H1 (cell line): ENCODE measurements at regions not wholly inside any gene's neighbourhood (a gene's known extent, or its start where the extent isn't known, plus 50 kb on each side); places are given as distances from the start of the nearest gene placed in this dataset.

Experiments used
- BACH1 ChIP-seq: IDR thresholded peaks from 2 replicates; pipeline ENCODE4 v1.6.1; 2012; ENCODE audit warnings: low read length, improper control_type of control experiment
- CBX5 ChIP-seq: fragments of 300-800, 300-1000 bp; sonication (generic); IDR thresholded peaks from 2 replicates; pipeline ENCODE4 v1.7.1; 2016; ENCODE audit warnings: antibody characterized with exemption, low read length, low read depth
- CBX8 ChIP-seq: fragments of 300-800, 300-1000 bp; sonication (generic); IDR thresholded peaks from 2 replicates; pipeline ENCODE4 v1.7.1; 2016; ENCODE audit warnings: low read depth, low read length, borderline replicate concordance
- CHD1 ChIP-seq: IDR thresholded peaks from 2 replicates; pipeline ENCODE4 v1.6.1; 2012; ENCODE audit warnings: low read depth, low read length, improper control_type of control experiment
- CHD2 ChIP-seq: IDR thresholded peaks from 2 replicates; pipeline ENCODE4 v1.6.1; 2012; ENCODE audit warnings: low read length, improper control_type of control experiment
- FOSL1 ChIP-seq: IDR thresholded peaks from 2 replicates; pipeline ENCODE4 v1.6.1; 2011; ENCODE audit warnings: mild to moderate bottlenecking, low read depth, low read length, moderate library complexity; ENCODE audit not compliant: insufficient read depth
- HDAC6 ChIP-seq: IDR thresholded peaks from one replicate; pipeline ENCODE4 v1.7.1; 2012; ENCODE audit warnings: low read depth, mild to moderate bottlenecking, inconsistent platforms, low read length, moderate library complexity
- KDM4A ChIP-seq: IDR thresholded peaks from one replicate; pipeline ENCODE4 v1.7.1; 2012; ENCODE audit warnings: low read depth, mild to moderate bottlenecking, moderate library complexity, low read length, inconsistent platforms; ENCODE audit not compliant: severe bottlenecking
- NRF1 ChIP-seq: IDR thresholded peaks from 2 replicates; pipeline ENCODE4 v1.6.1; 2011; ENCODE audit warnings: mild to moderate bottlenecking, low read depth, low read length, improper control_type of control experiment
- POU5F1 ChIP-seq: IDR thresholded peaks from 2 replicates; pipeline ENCODE4 v1.6.1; 2011; ENCODE audit warnings: low read depth, mild to moderate bottlenecking, low read length, moderate library complexity
- SIRT6 ChIP-seq: IDR thresholded peaks from one replicate; pipeline ENCODE4 v1.7.1; 2012; ENCODE audit warnings: low read length, inconsistent platforms
- TAF7 ChIP-seq: optimal IDR thresholded peaks from 2 replicates; pipeline ENCODE3; 2011; ENCODE audit warnings: low read depth, mild to moderate bottlenecking, inconsistent platforms, low read length, moderate library complexity, borderline replicate concordance
- YY1 ChIP-seq: IDR thresholded peaks from 2 replicates; pipeline ENCODE4 v1.6.1; 2011; ENCODE audit warnings: low read depth, mild to moderate bottlenecking, low read length
- TF ChIP-seq, protein P1 (sequence below), 3 experiments: IDR thresholded peaks; 1 replicate in 2 of 3; 2 replicates in 1 of 3; pipeline versions ENCODE4 v1.5.1 to v1.6.1; 2011; ENCODE audit warnings: low read length in 3 of 3, mild to moderate bottlenecking in 3 of 3, inconsistent platforms in 2 of 3, low read depth in 1 of 3, moderate library complexity in 1 of 3; ENCODE audit not compliant: insufficient read depth in 1 of 3; ENCODE audit errors: control extremely low read depth in 1 of 3

DNA sequence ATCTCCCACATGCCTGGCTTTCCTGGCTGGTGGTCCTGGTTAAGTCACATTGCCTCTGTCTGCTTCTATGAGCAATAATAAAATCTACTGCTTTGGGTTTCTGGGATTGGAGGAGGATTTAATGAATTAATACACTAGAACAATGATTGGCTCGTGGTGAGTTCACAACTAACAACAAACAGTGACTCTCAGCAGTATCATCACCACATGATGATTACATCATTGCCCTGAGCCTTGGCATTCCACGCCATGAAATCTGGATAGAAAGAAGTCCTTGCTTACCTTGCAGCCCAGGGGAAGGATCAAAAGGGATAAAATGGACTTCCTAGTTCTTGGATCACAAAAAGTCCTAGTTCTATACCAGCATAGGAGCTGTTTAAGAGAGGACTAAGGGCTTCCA is 1069.0 kb downstream of the VRK1 start (continued):
- TF ChIP-seq, protein P1, sequence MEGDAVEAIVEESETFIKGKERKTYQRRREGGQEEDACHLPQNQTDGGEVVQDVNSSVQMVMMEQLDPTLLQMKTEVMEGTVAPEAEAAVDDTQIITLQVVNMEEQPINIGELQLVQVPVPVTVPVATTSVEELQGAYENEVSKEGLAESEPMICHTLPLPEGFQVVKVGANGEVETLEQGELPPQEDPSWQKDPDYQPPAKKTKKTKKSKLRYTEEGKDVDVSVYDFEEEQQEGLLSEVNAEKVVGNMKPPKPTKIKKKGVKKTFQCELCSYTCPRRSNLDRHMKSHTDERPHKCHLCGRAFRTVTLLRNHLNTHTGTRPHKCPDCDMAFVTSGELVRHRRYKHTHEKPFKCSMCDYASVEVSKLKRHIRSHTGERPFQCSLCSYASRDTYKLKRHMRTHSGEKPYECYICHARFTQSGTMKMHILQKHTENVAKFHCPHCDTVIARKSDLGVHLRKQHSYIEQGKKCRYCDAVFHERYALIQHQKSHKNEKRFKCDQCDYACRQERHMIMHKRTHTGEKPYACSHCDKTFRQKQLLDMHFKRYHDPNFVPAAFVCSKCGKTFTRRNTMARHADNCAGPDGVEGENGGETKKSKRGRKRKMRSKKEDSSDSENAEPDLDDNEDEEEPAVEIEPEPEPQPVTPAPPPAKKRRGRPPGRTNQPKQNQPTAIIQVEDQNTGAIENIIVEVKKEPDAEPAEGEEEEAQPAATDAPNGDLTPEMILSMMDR (IDR thresholded peaks at IDR 0.05; ENCODE audit: control extremely low read depth in 1 of 3, insufficient read depth in 1 of 3, low read depth in 1 of 3, low read length in 3 of 3): no peak
- TF ChIP-seq POU5F1: no peak
- no peak for TF ChIP-seq CBX5
- TF ChIP-seq CHD1: no peak
- no peak for TF ChIP-seq CHD2
- TF ChIP-seq HDAC6: no peak
- no peak for TF ChIP-seq SIRT6
- TF ChIP-seq NRF1: no peak
- TF ChIP-seq KDM4A: no peak
- no peak for TF ChIP-seq FOSL1
- TF ChIP-seq BACH1: no peak
- TF ChIP-seq YY1: no peak
- no peak for TF ChIP-seq TAF7
- no peak for TF ChIP-seq CBX8
